ENCODE measurements at regions not wholly inside any gene's neighbourhood (a gene's known extent, or its start where the extent isn't known, plus 50 kb on each side); places are given as distances from the start of the nearest gene placed in this dataset.

DNA sequence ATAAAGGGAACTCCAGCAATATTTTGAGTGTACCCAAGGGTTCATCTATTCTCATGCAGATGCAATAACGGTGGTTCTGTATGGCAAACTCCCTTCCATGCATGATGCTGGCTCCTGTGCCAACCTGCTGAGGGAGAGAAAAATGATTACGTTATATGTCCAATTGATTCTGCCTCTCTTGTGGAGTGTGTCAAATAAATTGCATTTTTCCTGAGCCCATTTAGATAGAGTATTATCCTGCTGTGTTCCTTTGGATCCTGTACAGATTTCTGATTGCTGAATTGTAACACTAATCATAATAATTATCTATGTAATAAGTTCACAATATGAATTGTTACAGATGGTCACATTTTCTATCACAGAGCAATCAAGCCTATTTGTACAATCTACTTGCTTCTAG, 821.7 kb downstream of the C4orf33 start:
- TF ChIP-seq EZH2 (IDR thresholded peaks at IDR 0.05; ENCODE audit: borderline replicate concordance, low read depth, low read length, poor library complexity, severe bottlenecking), result no peak
- no peak for TF ChIP-seq CTCF (conservative IDR thresholded peaks at IDR 0.05; ENCODE audit: low read depth, low read length)
- H3K9me3 ChIP-seq (ENCODE audit: low read depth, low read length, poor library complexity, severe bottlenecking), result no peaks in the 10 kb centered on the region
- no TSS peak for BruUV-seq (replicated peaks)
- no peaks in the 10 kb centered on the region for H3K36me3 ChIP-seq (ENCODE audit: insufficient read depth, low read length, poor library complexity, severe bottlenecking)
- ChIA-PET POLR2A (ENCODE audit: low non-redundant PET) (no interaction called here), CTCF (no interaction called here)
- no peaks in the 10 kb centered on the region for H3K27me3 ChIP-seq (replicated peaks; ENCODE audit: insufficient read depth, low read depth, low read length, poor library complexity)
- no peak overlapping the region for H3K4me3 ChIP-seq (ENCODE audit: low read depth, low read length, poor library complexity, severe bottlenecking)
- intact Hi-C loops (cut with micrococcal nuclease; ENCODE audit: unreplicated experiment), result no loop called here
- no peak for DNase-seq (ENCODE audit: low spot score)
- H3K4me1 ChIP-seq (ENCODE audit: insufficient read depth, low read length, poor library complexity, severe bottlenecking), result no peaks in the 10 kb centered on the region
- H3K27ac ChIP-seq (ENCODE audit: low read depth, low read length, poor library complexity, severe bottlenecking), result no peak overlapping the region

- CTCF ChIA-PET, result no interaction called here
These were observed 831.0 kb downstream of the C4orf33 start for GRCh38 chr4:129926936-129927335.

GRCh38 chr4:129929052-129929451, 833.1 kb downstream of the C4orf33 start:
- Histone ChIP-seq H3K27me3 (replicated peaks; ENCODE audit: insufficient read depth, low read depth, low read length, poor library complexity) (no peaks in the 10 kb centered on the region), H3K27ac (ENCODE audit: low read depth, low read length, poor library complexity, severe bottlenecking) (no peak overlapping the region), H3K4me1 (ENCODE audit: insufficient read depth, low read length, poor library complexity, severe bottlenecking) (peaks cover 7% of the 10 kb centered on the region), H3K9me3 (ENCODE audit: low read depth, low read length, poor library complexity, severe bottlenecking) (no peaks in the 10 kb centered on the region), H3K4me3 (ENCODE audit: low read depth, low read length, poor library complexity, severe bottlenecking) (no peak overlapping the region), H3K36me3 (ENCODE audit: insufficient read depth, low read length, poor library complexity, severe bottlenecking) (no peaks in the 10 kb centered on the region)
- CTCF ChIA-PET, result no interaction called here
- POLR2A ChIA-PET (ENCODE audit: low non-redundant PET), result interaction anchor here (0.7 kb wide), 1 partner anchor 618 kb away, joined by 3 read pairs; no protein-coding TSS in a partner anchor
- peak; percentile 80 for TF ChIP-seq CTCF (conservative IDR thresholded peaks at IDR 0.05; ENCODE audit: low read depth, low read length)
- TF ChIP-seq EZH2 (IDR thresholded peaks at IDR 0.05; ENCODE audit: borderline replicate concordance, low read depth, low read length, poor library complexity, severe bottlenecking), result no peak
- DNase-seq (ENCODE audit: low spot score), result peak; percentile 64
- BruUV-seq (replicated peaks), result no TSS peak
- intact Hi-C loops (cut with micrococcal nuclease; ENCODE audit: unreplicated experiment), result loop anchor here (5.0 to 10.0 kb wide), 7 partner anchors 404 to 1166 kb away; no protein-coding TSS in a partner anchor

More at GRCh38 chr4:129926936-129927335, 831.0 kb downstream of the C4orf33 start:
- H3K27ac ChIP-seq (ENCODE audit: low read depth, low read length, poor library complexity, severe bottlenecking), result no peak overlapping the region
- H3K4me3 ChIP-seq (ENCODE audit: low read depth, low read length, poor library complexity, severe bottlenecking), result no peak overlapping the region
- intact Hi-C loops (cut with micrococcal nuclease; ENCODE audit: unreplicated experiment), result loop anchor here (5.0 to 10.0 kb wide), 7 partner anchors 402 to 1168 kb away; no protein-coding TSS in a partner anchor
- no peaks in the 10 kb centered on the region for H3K9me3 ChIP-seq (ENCODE audit: low read depth, low read length, poor library complexity, severe bottlenecking)
- POLR2A ChIA-PET (ENCODE audit: low non-redundant PET), result no interaction called here
- TF ChIP-seq CTCF (conservative IDR thresholded peaks at IDR 0.05; ENCODE audit: low read depth, low read length) (peak; percentile 46; the same call in 1 of the 2 replicates), EZH2 (IDR thresholded peaks at IDR 0.05; ENCODE audit: borderline replicate concordance, low read depth, low read length, poor library complexity, severe bottlenecking) (no peak)
- no TSS peak for BruUV-seq (replicated peaks)
- H3K36me3 ChIP-seq (ENCODE audit: insufficient read depth, low read length, poor library complexity, severe bottlenecking), result no peaks in the 10 kb centered on the region
- peaks cover 7% of the 10 kb centered on the region for H3K4me1 ChIP-seq (ENCODE audit: insufficient read depth, low read length, poor library complexity, severe bottlenecking)
- no peaks in the 10 kb centered on the region for H3K27me3 ChIP-seq (replicated peaks; ENCODE audit: insufficient read depth, low read depth, low read length, poor library complexity)
- peak; percentile 52 for DNase-seq (ENCODE audit: low spot score)

Measured in A673 (cell line).